CD14-positive monocyte (primary cell): ENCODE measurements at regions not wholly inside any gene's neighbourhood (a gene's known extent, or its start where the extent isn't known, plus 50 kb on each side); places are given as distances from the start of the nearest gene placed in this dataset.

Experiments
- DNase-seq, 3 donors: peaks; one replicate each; pipeline ENCODE4 v3.0.0-alpha.2; 2011 to 2022
- H2AFZ ChIP-seq: 2 replicates; pipeline ENCODE4 v1.6.0; 2012; ENCODE audit warnings: mild to moderate bottlenecking, low read depth, low read length, inconsistent platforms; ENCODE audit not compliant: insufficient read depth, poor library complexity, severe bottlenecking
- H3K27ac ChIP-seq, 2 donors: 1 replicate in 1 of 2; 2 replicates in 1 of 2; pipeline ENCODE4 v1.5.1; 2012 to 2013; ENCODE audit warnings: low read length in 2 of 2, control low read depth in 1 of 2, inconsistent platforms in 1 of 2, low read depth in 1 of 2, mild to moderate bottlenecking in 1 of 2
- H3K27me3 ChIP-seq, 2 donors: one replicate each; pipeline versions ENCODE4 v1.6.0 to v1.6.1; 2011 to 2013; ENCODE audit warnings: low read length in 2 of 2; ENCODE audit not compliant: control insufficient read depth in 2 of 2, insufficient read depth in 2 of 2
- H3K36me3 ChIP-seq, 2 donors: replicated peaks in 1 of 2; 1 replicate in 1 of 2; 2 replicates in 1 of 2; pipeline versions ENCODE4 v1.5.1 to v1.6.1; 2012 to 2013; ENCODE audit warnings: low read length in 2 of 2, control low read depth in 1 of 2, inconsistent platforms in 1 of 2, mild to moderate bottlenecking in 1 of 2; ENCODE audit not compliant: insufficient read depth in 2 of 2, control insufficient read depth in 1 of 2
- H3K4me1 ChIP-seq, 2 donors: 1 replicate in 1 of 2; 2 replicates in 1 of 2; pipeline versions ENCODE4 v1.5.1 to v1.6.1; 2012 to 2013; ENCODE audit warnings: low read length in 2 of 2, control low read depth in 1 of 2, inconsistent platforms in 1 of 2, mild to moderate bottlenecking in 1 of 2, moderate library complexity in 1 of 2; ENCODE audit not compliant: insufficient read depth in 2 of 2, control insufficient read depth in 1 of 2
- H3K4me2 ChIP-seq: replicated peaks from 2 replicates; pipeline ENCODE3; 2012; ENCODE audit warnings: low read length, moderate library complexity, mild to moderate bottlenecking; ENCODE audit not compliant: poor library complexity, severe bottlenecking; ENCODE audit errors: extremely low read depth
- H3K4me3 ChIP-seq, 3 experiments: fragments of 200-600 bp in 1 of 3; sonication (generic) in 1 of 3; replicated peaks in 1 of 3; 1 replicate in 2 of 3; 2 replicates in 1 of 3; pipeline ENCODE4 v1.5.1; 2011 to 2013; ENCODE audit warnings: low read length in 3 of 3, mild to moderate bottlenecking in 3 of 3, control low read depth in 2 of 3, low read depth in 2 of 3, inconsistent platforms in 1 of 3, moderate library complexity in 1 of 3
- H3K79me2 ChIP-seq: 2 replicates; pipeline ENCODE4 v1.6.0; 2012; ENCODE audit warnings: mild to moderate bottlenecking, control low read depth, inconsistent platforms, low read length, moderate library complexity; ENCODE audit not compliant: insufficient read depth
- H3K9ac ChIP-seq: 2 replicates; pipeline ENCODE4 v1.6.0; 2017; ENCODE audit warnings: low read length, mild to moderate bottlenecking; ENCODE audit not compliant: insufficient read depth, poor library complexity, severe bottlenecking
- H3K9me3 ChIP-seq, 2 donors: replicated peaks in 1 of 2; 1 replicate in 1 of 2; 2 replicates in 1 of 2; pipeline versions ENCODE4 v1.5.1 to v1.6.1; 2012 to 2013; ENCODE audit warnings: low read length in 2 of 2, control low read depth in 1 of 2; ENCODE audit not compliant: control insufficient read depth in 1 of 2, insufficient read depth in 1 of 2
- H4K20me1 ChIP-seq: 2 replicates; pipeline ENCODE4 v1.6.0; 2012; ENCODE audit warnings: mild to moderate bottlenecking, low read length, control low read depth, moderate library complexity; ENCODE audit not compliant: insufficient read depth
- H3K27ac Mint-ChIP-seq, 7 donors: one replicate each; pipeline ENCODE4 v1.8.0; 2020; ENCODE audit warnings: mild to moderate bottlenecking in 7 of 7, mixed read lengths in 7 of 7, moderate library complexity in 6 of 7, inconsistent platforms in 2 of 7
- H3K27me3 Mint-ChIP-seq, 3 donors: one replicate each; pipeline ENCODE4 v1.8.0; 2021 to 2022; ENCODE audit warnings: low read depth in 3 of 3, mild to moderate bottlenecking in 3 of 3, mixed read lengths in 3 of 3, moderate library complexity in 3 of 3, inconsistent platforms in 1 of 3
- H3K36me3 Mint-ChIP-seq, 2 donors: one replicate each; pipeline ENCODE4 v1.8.0; 2020; ENCODE audit warnings: mixed read lengths in 2 of 2, inconsistent platforms in 1 of 2, mild to moderate bottlenecking in 1 of 2
- H3K4me1 Mint-ChIP-seq: one replicate; pipeline ENCODE4 v1.8.0; 2020; ENCODE audit warnings: mild to moderate bottlenecking, mixed read lengths
- H3K4me3 Mint-ChIP-seq, 2 donors: one replicate each; pipeline ENCODE4 v1.8.0; 2020; ENCODE audit warnings: mild to moderate bottlenecking in 2 of 2, mixed read lengths in 2 of 2, moderate library complexity in 1 of 2
- H3K9me3 Mint-ChIP-seq, 7 donors: one replicate each; pipeline ENCODE4 v1.8.0; 2020 to 2022; ENCODE audit warnings: mixed read lengths in 7 of 7, mild to moderate bottlenecking in 6 of 7, moderate library complexity in 6 of 7, inconsistent platforms in 2 of 7
- WGBS: methylation state at CpG from one replicate; pipeline ENCODE4 v1.1.5; 2013; ENCODE audit warnings: missing lambda C conversion rate; ENCODE audit not compliant: insufficient coverage; 5-methylcytosine and 5-hydroxymethylcytosine counted together
- intact Hi-C, 2 donors: fragments of 100-400 bp; cut with micrococcal nuclease; formaldehyde crosslinking; loops; one replicate each; pipeline versions ENCODE4 v1.15.0 to v1.15.1; 2023
- TF ChIP-seq, protein P1 (sequence below): fragments of 200-600 bp; IDR thresholded peaks from one replicate; pipeline ENCODE4 v1.8.0; 2022; ENCODE audit warnings: antibody characterized with exemption, mild to moderate bottlenecking

- intact Hi-C loops, result no loop called here
- Histone ChIP-seq H3K27me3 (no peaks in the 10 kb centered on the region), H3K4me2 (no peak overlapping the region), H2AFZ (no peak overlapping the region), H3K36me3 (no peaks in the 10 kb centered on the region), H3K9ac (no peak overlapping the region), H4K20me1 (no peaks in the 10 kb centered on the region), H3K9me3 (no peaks in the 10 kb centered on the region), H3K79me2 (no peaks in the 10 kb centered on the region), H3K4me1 (no peaks in the 10 kb centered on the region), H3K4me3 (no peak overlapping the region), H3K27ac (no peak overlapping the region)
- Mint-ChIP-seq H3K4me1 (no peaks in the 10 kb centered on the region), H3K27me3 (peaks cover 2 to 17% (median 3%) of the 10 kb centered on the region in 3 donors), H3K9me3 (no peaks in the 10 kb centered on the region), H3K36me3 (no peaks in the 10 kb centered on the region), H3K4me3 (no peak overlapping the region), H3K27ac (no peak overlapping the region)
- DNase-seq, result no peak
- TF ChIP-seq, protein P1, sequence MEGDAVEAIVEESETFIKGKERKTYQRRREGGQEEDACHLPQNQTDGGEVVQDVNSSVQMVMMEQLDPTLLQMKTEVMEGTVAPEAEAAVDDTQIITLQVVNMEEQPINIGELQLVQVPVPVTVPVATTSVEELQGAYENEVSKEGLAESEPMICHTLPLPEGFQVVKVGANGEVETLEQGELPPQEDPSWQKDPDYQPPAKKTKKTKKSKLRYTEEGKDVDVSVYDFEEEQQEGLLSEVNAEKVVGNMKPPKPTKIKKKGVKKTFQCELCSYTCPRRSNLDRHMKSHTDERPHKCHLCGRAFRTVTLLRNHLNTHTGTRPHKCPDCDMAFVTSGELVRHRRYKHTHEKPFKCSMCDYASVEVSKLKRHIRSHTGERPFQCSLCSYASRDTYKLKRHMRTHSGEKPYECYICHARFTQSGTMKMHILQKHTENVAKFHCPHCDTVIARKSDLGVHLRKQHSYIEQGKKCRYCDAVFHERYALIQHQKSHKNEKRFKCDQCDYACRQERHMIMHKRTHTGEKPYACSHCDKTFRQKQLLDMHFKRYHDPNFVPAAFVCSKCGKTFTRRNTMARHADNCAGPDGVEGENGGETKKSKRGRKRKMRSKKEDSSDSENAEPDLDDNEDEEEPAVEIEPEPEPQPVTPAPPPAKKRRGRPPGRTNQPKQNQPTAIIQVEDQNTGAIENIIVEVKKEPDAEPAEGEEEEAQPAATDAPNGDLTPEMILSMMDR, result no peak
- 92% methylated on average over 4 of the region's 4 CpGs for WGBS
Measured at GRCh38 chr3:184450547-184450946, 70.7 kb downstream of the CHRD start.

DNA sequence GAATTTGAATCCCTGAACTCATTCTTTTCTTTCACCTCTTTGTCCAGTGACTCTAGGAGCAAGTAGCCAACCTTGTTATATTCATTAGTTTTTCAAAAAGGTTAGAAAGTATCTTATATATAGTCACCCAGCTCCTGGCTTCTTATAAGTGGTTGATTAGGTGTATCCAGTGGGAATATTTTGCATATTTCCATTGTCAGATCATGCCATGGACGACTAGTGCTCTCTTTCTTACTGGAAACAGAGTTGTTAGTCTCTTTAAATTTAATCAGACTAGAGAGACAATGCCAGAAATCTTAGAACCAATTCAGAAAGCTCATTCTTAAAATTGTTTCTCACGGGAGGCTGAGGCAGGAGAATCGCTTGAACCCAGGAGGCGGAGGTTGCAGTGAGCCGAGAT is 73.4 kb downstream of the CHRD start:
- no peak overlapping the region for H3K4me2 ChIP-seq
- no peak for DNase-seq
- H3K36me3 ChIP-seq, result no peaks in the 10 kb centered on the region
- H3K27me3 ChIP-seq, result no peaks in the 10 kb centered on the region
- intact Hi-C loops, result no loop called here
- Mint-ChIP-seq H3K36me3 (no peaks in the 10 kb centered on the region), H3K4me3 (no peak overlapping the region), H3K27ac (no peak overlapping the region), H3K9me3 (peaks cover 0 to 9% (median 3%) of the 10 kb centered on the region in 7 donors), H3K4me1 (no peaks in the 10 kb centered on the region), H3K27me3 (peaks cover 2 to 13% (median 11%) of the 10 kb centered on the region in 3 donors)
- H3K4me3 ChIP-seq, result no peak overlapping the region
- no peak overlapping the region for H2AFZ ChIP-seq
- no peaks in the 10 kb centered on the region for H3K79me2 ChIP-seq
- H3K4me1 ChIP-seq, result no peaks in the 10 kb centered on the region
- H3K27ac ChIP-seq, result no peak overlapping the region
- H4K20me1 ChIP-seq, result no peaks in the 10 kb centered on the region
- no peak overlapping the region for H3K9ac ChIP-seq
- TF ChIP-seq, protein P1, result no peak
- H3K9me3 ChIP-seq, result no peaks in the 10 kb centered on the region
- WGBS, result no CpG with 5 or more reads among the region's 5 CpGs
